GM23338 (cell line): ENCODE measurements at regions not wholly inside any gene's neighbourhood (a gene's known extent, or its start where the extent isn't known, plus 50 kb on each side); places are given as distances from the start of the nearest gene placed in this dataset.

Source experiments
- ATAC-seq: fragments of 200-7000 bp; cut with Tn5 transposase; 3 replicates; pipeline ENCODE4 v1.9.1; 2020
- DNase-seq: peaks from one replicate; pipeline ENCODE4 v3.0.0-alpha.2; 2015; ENCODE audit warnings: low spot score
- H2AFZ ChIP-seq: fragments of 200-600 bp; sonication (generic); 2 replicates; pipeline ENCODE4 v1.8.0; 2016; ENCODE audit warnings: antibody characterized with exemption, mild to moderate bottlenecking, moderate library complexity
- H3F3A ChIP-seq: fragments of 200-600 bp; sonication (generic); replicated peaks from 2 replicates; pipeline ENCODE4 v1.8.0; 2017; ENCODE audit warnings: antibody characterized with exemption, mixed run types, low read depth
- H3K27ac ChIP-seq: fragments of 200-600 bp; sonication (generic); 2 replicates; pipeline ENCODE4 v1.6.1; 2016; ENCODE audit warnings: low read depth
- H3K27me3 ChIP-seq: fragments of 200-600 bp; sonication (generic); 2 replicates; pipeline ENCODE4 v1.8.0; 2016; ENCODE audit warnings: mild to moderate bottlenecking, mixed run types, moderate library complexity; ENCODE audit not compliant: insufficient read depth
- H3K36me3 ChIP-seq: fragments of 200-600 bp; sonication (generic); 2 replicates; pipeline ENCODE4 v1.8.0; 2016; ENCODE audit warnings: mild to moderate bottlenecking; ENCODE audit not compliant: insufficient read depth
- H3K4me1 ChIP-seq: fragments of 200-600 bp; sonication (generic); 2 replicates; pipeline ENCODE4 v1.8.0; 2016; ENCODE audit warnings: mild to moderate bottlenecking, moderate library complexity; ENCODE audit not compliant: insufficient read depth
- H3K4me2 ChIP-seq: fragments of 200-600 bp; sonication (generic); 2 replicates; pipeline ENCODE4 v1.7.1; 2017; ENCODE audit warnings: mixed run types
- H3K4me3 ChIP-seq: fragments of 200-600 bp; sonication (generic); 2 replicates; pipeline ENCODE4 v1.6.1; 2016; ENCODE audit warnings: mixed run types
- H3K79me2 ChIP-seq: fragments of 200-600 bp; sonication (generic); replicated peaks from 2 replicates; pipeline ENCODE4 v1.8.0; 2017; ENCODE audit warnings: mild to moderate bottlenecking; ENCODE audit not compliant: insufficient read depth
- H3K9me2 ChIP-seq: fragments of 200-600 bp; sonication (generic); 2 replicates; pipeline ENCODE4 v1.8.0; 2017; ENCODE audit not compliant: insufficient read depth
- H4K20me1 ChIP-seq: fragments of 200-600 bp; sonication (generic); replicated peaks from 2 replicates; pipeline ENCODE4 v1.8.0; 2017; ENCODE audit warnings: mild to moderate bottlenecking; ENCODE audit not compliant: insufficient read depth
- H3K27ac Mint-ChIP-seq: 2 replicates; pipeline ENCODE4 v1.8.0; 2020; ENCODE audit warnings: inconsistent platforms, mild to moderate bottlenecking, moderate library complexity, mixed read lengths
- H3K27me3 Mint-ChIP-seq: 3 replicates; pipeline ENCODE4 v1.8.0; 2022; ENCODE audit warnings: low read depth, mild to moderate bottlenecking, moderate library complexity, mixed read lengths, inconsistent platforms; ENCODE audit not compliant: insufficient read depth, poor library complexity
- H3K36me3 Mint-ChIP-seq: 3 replicates; pipeline ENCODE4 v1.8.0; 2021; ENCODE audit warnings: low read depth, mild to moderate bottlenecking, inconsistent platforms, moderate library complexity, mixed read lengths
- H3K4me1 Mint-ChIP-seq: 3 replicates; pipeline ENCODE4 v1.8.0; 2020; ENCODE audit warnings: mild to moderate bottlenecking, inconsistent platforms, mixed read lengths
- H3K4me3 Mint-ChIP-seq: 3 replicates; pipeline ENCODE4 v1.8.0; 2021; ENCODE audit warnings: moderate library complexity, mild to moderate bottlenecking, inconsistent platforms, mixed read lengths
- H3K9me3 Mint-ChIP-seq: 3 replicates; pipeline ENCODE4 v1.8.0; 2020; ENCODE audit warnings: moderate library complexity, mild to moderate bottlenecking, inconsistent platforms, mixed read lengths
- CREB1 ChIP-seq: fragments of 250-450 bp; sonication (Bioruptor Pico); IDR thresholded peaks from 2 replicates; pipeline ENCODE4 v1.5.0; 2020; ENCODE audit warnings: low read depth, mild to moderate bottlenecking, moderate library complexity
- EZH2 ChIP-seq: fragments of 200-600 bp; sonication (generic); IDR thresholded peaks from one replicate; pipeline ENCODE4 v1.8.0; 2017; ENCODE audit warnings: antibody characterized with exemption, mild to moderate bottlenecking, low read depth; ENCODE audit not compliant: unreplicated experiment
- EZH2phosphoT487 ChIP-seq: fragments of 200-600 bp; sonication (generic); IDR thresholded peaks from one replicate; pipeline ENCODE4 v1.8.1; 2018; ENCODE audit warnings: antibody characterized with exemption; ENCODE audit not compliant: unreplicated experiment
- JUNB ChIP-seq: IDR thresholded peaks from one replicate; pipeline ENCODE4 v1.6.1; 2016; ENCODE audit warnings: antibody characterized with exemption; ENCODE audit not compliant: unreplicated experiment
- NANOG ChIP-seq: IDR thresholded peaks from 2 replicates; pipeline ENCODE4 v1.6.1; 2016; ENCODE audit warnings: antibody characterized with exemption, borderline replicate concordance
- POLR2AphosphoS5 ChIP-seq: IDR thresholded peaks from 2 replicates; pipeline ENCODE4 v1.6.1; 2016; ENCODE audit warnings: antibody characterized with exemption, low read depth
- STAT1 ChIP-seq: IDR thresholded peaks from one replicate; pipeline ENCODE4 v1.6.1; 2016; ENCODE audit warnings: antibody characterized with exemption; ENCODE audit not compliant: unreplicated experiment
- ZNF114 ChIP-seq: fragments of 250-450 bp; sonication (Bioruptor Pico); IDR thresholded peaks from 2 replicates; pipeline ENCODE4 v1.5.0; 2020; ENCODE audit warnings: mild to moderate bottlenecking, moderate library complexity
- ZNF331 ChIP-seq: fragments of 250-450 bp; sonication (Bioruptor Pico); IDR thresholded peaks from 2 replicates; pipeline ENCODE4 v1.5.0; 2020; ENCODE audit warnings: low read depth, mild to moderate bottlenecking, moderate library complexity
- TF ChIP-seq, protein P1 (sequence below): IDR thresholded peaks from 2 replicates; pipeline ENCODE4 v1.6.1; 2016; ENCODE audit warnings: antibody characterized with exemption
- TF ChIP-seq, protein P2 (sequence below): fragments of 250-450 bp; sonication (Bioruptor Pico); IDR thresholded peaks from 2 replicates; pipeline ENCODE4 v1.5.0; 2020; ENCODE audit warnings: mild to moderate bottlenecking, moderate library complexity
- TF ChIP-seq, protein P3 (sequence below), 2 experiments: fragments of 200-600 bp in 1 of 2; sonication (generic) in 1 of 2; conservative IDR thresholded peaks; 2 replicates each; pipeline versions ENCODE4 v1.5.1 to v1.6.1; 2016 to 2017; ENCODE audit warnings: antibody characterized with exemption in 2 of 2, low read depth in 2 of 2, mild to moderate bottlenecking in 2 of 2, moderate library complexity in 1 of 2

DNA sequence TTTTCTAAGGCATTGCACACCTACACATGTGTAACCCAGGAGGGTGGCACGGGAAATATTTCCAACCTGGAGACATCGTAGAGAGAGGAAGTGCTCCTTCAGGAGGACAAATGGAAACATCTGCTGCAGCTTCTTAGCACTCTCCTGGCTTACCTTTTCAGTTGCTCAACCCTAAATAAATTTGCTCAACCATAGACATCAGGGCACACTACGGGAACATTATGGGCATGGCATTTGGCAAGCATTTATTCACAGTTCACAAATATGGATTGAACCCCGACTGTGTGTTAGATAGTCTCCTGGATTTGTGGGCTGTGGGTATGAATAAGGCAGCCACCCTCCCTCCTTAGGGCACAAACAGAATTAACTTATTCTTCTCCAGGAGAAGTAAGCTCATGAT is 118.7 kb downstream of the SOX4 start:
- H3K79me2 ChIP-seq = peaks cover 100% of the 10 kb centered on the region
- DNase-seq (no peak), ATAC-seq (no peak)
- no peaks in the 10 kb centered on the region for H3K27me3 ChIP-seq
- TF ChIP-seq EZH2phosphoT487 = no peak
- TF ChIP-seq ZNF114 = no peak
- TF ChIP-seq, protein P1, sequence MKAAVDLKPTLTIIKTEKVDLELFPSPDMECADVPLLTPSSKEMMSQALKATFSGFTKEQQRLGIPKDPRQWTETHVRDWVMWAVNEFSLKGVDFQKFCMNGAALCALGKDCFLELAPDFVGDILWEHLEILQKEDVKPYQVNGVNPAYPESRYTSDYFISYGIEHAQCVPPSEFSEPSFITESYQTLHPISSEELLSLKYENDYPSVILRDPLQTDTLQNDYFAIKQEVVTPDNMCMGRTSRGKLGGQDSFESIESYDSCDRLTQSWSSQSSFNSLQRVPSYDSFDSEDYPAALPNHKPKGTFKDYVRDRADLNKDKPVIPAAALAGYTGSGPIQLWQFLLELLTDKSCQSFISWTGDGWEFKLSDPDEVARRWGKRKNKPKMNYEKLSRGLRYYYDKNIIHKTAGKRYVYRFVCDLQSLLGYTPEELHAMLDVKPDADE = no peak
- no peak for TF ChIP-seq EZH2
- 0 out of 2 replicates have a peak overlapping the region, but pooled peaks have one; percentile 22 for H3K4me2 ChIP-seq
- H3K4me3 ChIP-seq = no peak overlapping the region
- H3K4me1 ChIP-seq = peaks cover 67% of the 10 kb centered on the region
- Mint-ChIP-seq H3K4me1 (peaks cover 67% of the 10 kb centered on the region), H3K27ac (peak overlapping the region; percentile 76; the same call in 1 of the 2 replicates), H3K36me3 (peaks cover 13% of the 10 kb centered on the region; the same call in 2 of the 3 replicates), H3K27me3 (peaks cover 5% of the 10 kb centered on the region), H3K9me3 (no peaks in the 10 kb centered on the region), H3K4me3 (no peak overlapping the region)
- H3F3A ChIP-seq = no peaks in the 10 kb centered on the region
- H4K20me1 ChIP-seq = peaks cover 6% of the 10 kb centered on the region
- no peaks in the 10 kb centered on the region for H3K36me3 ChIP-seq
- no peaks in the 10 kb centered on the region for H3K9me2 ChIP-seq
- no peak overlapping the region for H2AFZ ChIP-seq
- H3K27ac ChIP-seq = peak overlapping the region; percentile 61; the same call in 1 of the 2 replicates

DNA sequence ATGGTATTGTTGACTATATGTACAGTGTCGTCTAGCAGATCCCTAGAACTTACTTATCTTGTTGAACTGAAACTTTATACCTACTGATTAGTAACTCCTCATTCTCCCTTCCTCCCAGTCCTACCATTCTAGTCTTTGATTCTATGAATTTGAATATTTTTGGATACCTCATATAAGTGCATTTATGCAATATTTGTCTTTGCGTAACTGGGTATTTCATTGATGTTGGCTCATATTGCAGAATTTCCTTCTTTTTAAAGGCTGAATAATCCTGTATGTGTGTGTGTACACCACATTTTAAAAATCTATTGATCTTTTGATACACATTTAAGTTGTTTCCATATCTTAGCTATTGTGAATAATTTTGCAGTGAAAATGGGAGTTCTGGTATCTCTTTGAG is 119.9 kb downstream of the SOX4 start:
- ATAC-seq (no peak), DNase-seq (no peak)
- no peaks in the 10 kb centered on the region for H3K9me2 ChIP-seq
- Mint-ChIP-seq H3K27ac (peak overlapping the region; percentile 16; the same call in 1 of the 2 replicates), H3K4me1 (peaks cover 58% of the 10 kb centered on the region), H3K36me3 (peaks cover 22% of the 10 kb centered on the region), H3K9me3 (peaks cover 4% of the 10 kb centered on the region), H3K27me3 (peaks cover 5% of the 10 kb centered on the region), H3K4me3 (no peak overlapping the region)
- H3K27me3 ChIP-seq = no peaks in the 10 kb centered on the region
- no peak overlapping the region for H3K4me2 ChIP-seq
- H3F3A ChIP-seq = no peaks in the 10 kb centered on the region
- peaks cover 100% of the 10 kb centered on the region for H3K79me2 ChIP-seq
- H3K27ac ChIP-seq = no peak overlapping the region; the same call in 1 of the 2 replicates
- H2AFZ ChIP-seq = no peak overlapping the region
- peaks cover 6% of the 10 kb centered on the region for H4K20me1 ChIP-seq
- H3K4me1 ChIP-seq = peaks cover 54% of the 10 kb centered on the region
- H3K4me3 ChIP-seq = no peak overlapping the region
- H3K36me3 ChIP-seq = no peaks in the 10 kb centered on the region
- TF ChIP-seq, protein P1 = no peak
- TF ChIP-seq, protein P2, sequence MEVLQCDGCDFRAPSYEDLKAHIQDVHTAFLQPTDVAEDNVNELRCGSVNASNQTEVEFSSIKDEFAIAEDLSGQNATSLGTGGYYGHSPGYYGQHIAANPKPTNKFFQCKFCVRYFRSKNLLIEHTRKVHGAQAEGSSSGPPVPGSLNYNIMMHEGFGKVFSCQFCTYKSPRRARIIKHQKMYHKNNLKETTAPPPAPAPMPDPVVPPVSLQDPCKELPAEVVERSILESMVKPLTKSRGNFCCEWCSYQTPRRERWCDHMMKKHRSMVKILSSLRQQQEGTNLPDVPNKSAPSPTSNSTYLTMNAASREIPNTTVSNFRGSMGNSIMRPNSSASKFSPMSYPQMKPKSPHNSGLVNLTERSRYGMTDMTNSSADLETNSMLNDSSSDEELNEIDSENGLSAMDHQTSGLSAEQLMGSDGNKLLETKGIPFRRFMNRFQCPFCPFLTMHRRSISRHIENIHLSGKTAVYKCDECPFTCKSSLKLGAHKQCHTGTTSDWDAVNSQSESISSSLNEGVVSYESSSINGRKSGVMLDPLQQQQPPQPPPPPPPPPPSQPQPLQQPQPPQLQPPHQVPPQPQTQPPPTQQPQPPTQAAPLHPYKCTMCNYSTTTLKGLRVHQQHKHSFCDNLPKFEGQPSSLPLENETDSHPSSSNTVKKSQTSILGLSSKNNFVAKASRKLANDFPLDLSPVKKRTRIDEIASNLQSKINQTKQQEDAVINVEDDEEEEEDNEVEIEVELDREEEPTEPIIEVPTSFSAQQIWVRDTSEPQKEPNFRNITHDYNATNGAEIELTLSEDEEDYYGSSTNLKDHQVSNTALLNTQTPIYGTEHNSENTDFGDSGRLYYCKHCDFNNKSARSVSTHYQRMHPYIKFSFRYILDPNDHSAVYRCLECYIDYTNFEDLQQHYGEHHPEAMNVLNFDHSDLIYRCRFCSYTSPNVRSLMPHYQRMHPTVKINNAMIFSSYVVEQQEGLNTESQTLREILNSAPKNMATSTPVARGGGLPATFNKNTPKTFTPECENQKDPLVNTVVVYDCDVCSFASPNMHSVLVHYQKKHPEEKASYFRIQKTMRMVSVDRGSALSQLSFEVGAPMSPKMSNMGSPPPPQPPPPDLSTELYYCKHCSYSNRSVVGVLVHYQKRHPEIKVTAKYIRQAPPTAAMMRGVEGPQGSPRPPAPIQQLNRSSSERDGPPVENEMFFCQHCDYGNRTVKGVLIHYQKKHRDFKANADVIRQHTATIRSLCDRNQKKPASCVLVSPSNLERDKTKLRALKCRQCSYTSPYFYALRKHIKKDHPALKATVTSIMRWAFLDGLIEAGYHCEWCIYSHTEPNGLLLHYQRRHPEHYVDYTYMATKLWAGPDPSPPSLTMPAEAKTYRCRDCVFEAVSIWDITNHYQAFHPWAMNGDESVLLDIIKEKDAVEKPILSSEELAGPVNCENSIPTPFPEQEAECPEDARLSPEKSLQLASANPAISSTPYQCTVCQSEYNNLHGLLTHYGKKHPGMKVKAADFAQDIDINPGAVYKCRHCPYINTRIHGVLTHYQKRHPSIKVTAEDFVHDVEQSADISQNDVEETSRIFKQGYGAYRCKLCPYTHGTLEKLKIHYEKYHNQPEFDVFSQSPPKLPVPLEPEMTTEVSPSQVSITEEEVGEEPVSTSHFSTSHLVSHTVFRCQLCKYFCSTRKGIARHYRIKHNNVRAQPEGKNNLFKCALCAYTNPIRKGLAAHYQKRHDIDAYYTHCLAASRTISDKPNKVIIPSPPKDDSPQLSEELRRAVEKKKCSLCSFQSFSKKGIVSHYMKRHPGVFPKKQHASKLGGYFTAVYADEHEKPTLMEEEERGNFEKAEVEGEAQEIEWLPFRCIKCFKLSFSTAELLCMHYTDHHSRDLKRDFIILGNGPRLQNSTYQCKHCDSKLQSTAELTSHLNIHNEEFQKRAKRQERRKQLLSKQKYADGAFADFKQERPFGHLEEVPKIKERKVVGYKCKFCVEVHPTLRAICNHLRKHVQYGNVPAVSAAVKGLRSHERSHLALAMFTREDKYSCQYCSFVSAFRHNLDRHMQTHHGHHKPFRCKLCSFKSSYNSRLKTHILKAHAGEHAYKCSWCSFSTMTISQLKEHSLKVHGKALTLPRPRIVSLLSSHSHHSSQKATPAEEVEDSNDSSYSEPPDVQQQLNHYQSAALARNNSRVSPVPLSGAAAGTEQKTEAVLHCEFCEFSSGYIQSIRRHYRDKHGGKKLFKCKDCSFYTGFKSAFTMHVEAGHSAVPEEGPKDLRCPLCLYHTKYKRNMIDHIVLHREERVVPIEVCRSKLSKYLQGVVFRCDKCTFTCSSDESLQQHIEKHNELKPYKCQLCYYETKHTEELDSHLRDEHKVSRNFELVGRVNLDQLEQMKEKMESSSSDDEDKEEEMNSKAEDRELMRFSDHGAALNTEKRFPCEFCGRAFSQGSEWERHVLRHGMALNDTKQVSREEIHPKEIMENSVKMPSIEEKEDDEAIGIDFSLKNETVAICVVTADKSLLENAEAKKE (CRISPR knock-in tag) = no peak
- no peak for TF ChIP-seq POLR2AphosphoS5
- no peak for TF ChIP-seq ZNF331 (CRISPR knock-in tag)
- TF ChIP-seq CREB1 = no peak
- TF ChIP-seq JUNB = no peak
- TF ChIP-seq STAT1 = no peak
- TF ChIP-seq, protein P3, sequence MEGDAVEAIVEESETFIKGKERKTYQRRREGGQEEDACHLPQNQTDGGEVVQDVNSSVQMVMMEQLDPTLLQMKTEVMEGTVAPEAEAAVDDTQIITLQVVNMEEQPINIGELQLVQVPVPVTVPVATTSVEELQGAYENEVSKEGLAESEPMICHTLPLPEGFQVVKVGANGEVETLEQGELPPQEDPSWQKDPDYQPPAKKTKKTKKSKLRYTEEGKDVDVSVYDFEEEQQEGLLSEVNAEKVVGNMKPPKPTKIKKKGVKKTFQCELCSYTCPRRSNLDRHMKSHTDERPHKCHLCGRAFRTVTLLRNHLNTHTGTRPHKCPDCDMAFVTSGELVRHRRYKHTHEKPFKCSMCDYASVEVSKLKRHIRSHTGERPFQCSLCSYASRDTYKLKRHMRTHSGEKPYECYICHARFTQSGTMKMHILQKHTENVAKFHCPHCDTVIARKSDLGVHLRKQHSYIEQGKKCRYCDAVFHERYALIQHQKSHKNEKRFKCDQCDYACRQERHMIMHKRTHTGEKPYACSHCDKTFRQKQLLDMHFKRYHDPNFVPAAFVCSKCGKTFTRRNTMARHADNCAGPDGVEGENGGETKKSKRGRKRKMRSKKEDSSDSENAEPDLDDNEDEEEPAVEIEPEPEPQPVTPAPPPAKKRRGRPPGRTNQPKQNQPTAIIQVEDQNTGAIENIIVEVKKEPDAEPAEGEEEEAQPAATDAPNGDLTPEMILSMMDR (conservative IDR thresholded peaks at IDR 0.05; ENCODE audit: low read depth in 2 of 2) = no peak
- TF ChIP-seq ZNF114 = no peak
- no peak for TF ChIP-seq NANOG
- no peak for TF ChIP-seq EZH2phosphoT487
- no peak for TF ChIP-seq EZH2
